ENCODE measurements at regions not wholly inside any gene's neighbourhood (a gene's known extent, or its start where the extent isn't known, plus 50 kb on each side); places are given as distances from the start of the nearest gene placed in this dataset.

DNA sequence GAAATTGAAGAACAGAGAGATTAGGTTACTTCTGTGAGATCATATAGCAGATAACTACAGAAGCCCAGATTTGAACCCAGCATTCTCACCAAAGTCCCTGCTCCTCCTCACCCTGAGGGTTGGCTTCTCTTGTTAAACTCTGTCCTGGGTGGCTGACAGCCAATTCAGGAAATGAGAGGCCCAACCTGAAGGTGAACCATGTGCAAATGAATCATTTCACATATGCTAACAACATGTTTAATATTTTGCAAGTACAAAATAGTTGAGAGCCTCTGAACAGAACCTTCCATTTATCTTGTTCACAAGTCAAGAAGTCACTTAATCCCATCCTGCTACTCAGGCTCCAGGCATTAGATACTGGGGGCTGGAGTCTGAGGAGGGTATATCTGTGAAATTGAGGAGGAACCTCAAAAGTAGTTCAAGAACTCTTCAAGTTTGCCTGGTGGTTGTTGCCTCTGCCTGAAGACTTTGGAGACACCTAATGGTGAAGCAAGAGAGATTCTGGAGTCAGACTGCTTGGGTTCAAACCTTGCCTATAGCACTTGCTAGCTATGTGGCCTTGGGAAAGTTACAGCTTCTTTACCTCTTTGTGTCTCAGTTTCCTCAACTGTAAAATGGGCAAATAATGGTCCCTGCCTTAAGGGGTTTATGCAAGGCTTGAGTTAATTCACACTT lies 564.0 kb downstream of the PSAT1 start:
- CTCF ChIA-PET: no interaction called here
- intact Hi-C loops (cut with micrococcal nuclease; ENCODE audit: unreplicated experiment): no loop called here
- no peak for DNase-seq
- Mint-ChIP-seq H3K4me3 (ENCODE audit: low read depth, unreplicated experiment) (no peak overlapping the region), H3K9me3 (ENCODE audit: low read depth, unreplicated experiment) (peaks cover 6% of the 10 kb centered on the region), H3K4me1 (ENCODE audit: low read depth, unreplicated experiment) (no peaks in the 10 kb centered on the region), H3K27me3 (ENCODE audit: unreplicated experiment) (no peaks in the 10 kb centered on the region), H3K36me3 (ENCODE audit: insufficient read depth, unreplicated experiment) (no peaks in the 10 kb centered on the region), H3K27ac (ENCODE audit: unreplicated experiment) (no peak overlapping the region)
- TF ChIP-seq, protein P1, sequence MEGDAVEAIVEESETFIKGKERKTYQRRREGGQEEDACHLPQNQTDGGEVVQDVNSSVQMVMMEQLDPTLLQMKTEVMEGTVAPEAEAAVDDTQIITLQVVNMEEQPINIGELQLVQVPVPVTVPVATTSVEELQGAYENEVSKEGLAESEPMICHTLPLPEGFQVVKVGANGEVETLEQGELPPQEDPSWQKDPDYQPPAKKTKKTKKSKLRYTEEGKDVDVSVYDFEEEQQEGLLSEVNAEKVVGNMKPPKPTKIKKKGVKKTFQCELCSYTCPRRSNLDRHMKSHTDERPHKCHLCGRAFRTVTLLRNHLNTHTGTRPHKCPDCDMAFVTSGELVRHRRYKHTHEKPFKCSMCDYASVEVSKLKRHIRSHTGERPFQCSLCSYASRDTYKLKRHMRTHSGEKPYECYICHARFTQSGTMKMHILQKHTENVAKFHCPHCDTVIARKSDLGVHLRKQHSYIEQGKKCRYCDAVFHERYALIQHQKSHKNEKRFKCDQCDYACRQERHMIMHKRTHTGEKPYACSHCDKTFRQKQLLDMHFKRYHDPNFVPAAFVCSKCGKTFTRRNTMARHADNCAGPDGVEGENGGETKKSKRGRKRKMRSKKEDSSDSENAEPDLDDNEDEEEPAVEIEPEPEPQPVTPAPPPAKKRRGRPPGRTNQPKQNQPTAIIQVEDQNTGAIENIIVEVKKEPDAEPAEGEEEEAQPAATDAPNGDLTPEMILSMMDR (IDR thresholded peaks at IDR 0.05; ENCODE audit: unreplicated experiment): no peak
- BruUV-seq (replicated peaks): no TSS peak

DNA sequence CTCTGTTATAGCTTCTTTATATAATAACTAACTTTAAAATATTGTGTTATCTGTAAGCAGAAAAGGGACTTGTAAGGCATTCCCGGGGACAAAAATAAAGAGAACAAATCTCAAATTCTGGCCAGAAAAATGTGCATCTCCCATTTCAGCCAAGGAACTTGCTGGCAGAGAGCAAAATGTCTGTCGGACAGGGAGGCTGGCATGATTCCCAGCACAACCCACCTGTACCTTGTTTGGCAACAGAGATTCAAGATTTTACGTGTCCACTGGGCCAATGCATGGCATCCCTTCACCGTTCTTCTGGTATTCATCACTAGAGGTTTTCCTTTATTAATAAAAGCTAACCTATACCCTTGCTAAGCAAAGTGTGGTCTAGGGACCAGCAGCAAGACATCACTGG lies 566.6 kb downstream of the PSAT1 start:
- Mint-ChIP-seq H3K9me3 (ENCODE audit: low read depth, unreplicated experiment) (peaks cover 6% of the 10 kb centered on the region), H3K4me3 (ENCODE audit: low read depth, unreplicated experiment) (no peak overlapping the region), H3K27me3 (ENCODE audit: unreplicated experiment) (no peaks in the 10 kb centered on the region), H3K27ac (ENCODE audit: unreplicated experiment) (no peak overlapping the region), H3K36me3 (ENCODE audit: insufficient read depth, unreplicated experiment) (no peaks in the 10 kb centered on the region), H3K4me1 (ENCODE audit: low read depth, unreplicated experiment) (no peaks in the 10 kb centered on the region)
- DNase-seq: no peak
- CTCF ChIA-PET: no interaction called here
- BruUV-seq (replicated peaks): no TSS peak
- intact Hi-C loops (cut with micrococcal nuclease; ENCODE audit: unreplicated experiment): no loop called here
- TF ChIP-seq, protein P1 (IDR thresholded peaks at IDR 0.05; ENCODE audit: unreplicated experiment): no peak

DNA sequence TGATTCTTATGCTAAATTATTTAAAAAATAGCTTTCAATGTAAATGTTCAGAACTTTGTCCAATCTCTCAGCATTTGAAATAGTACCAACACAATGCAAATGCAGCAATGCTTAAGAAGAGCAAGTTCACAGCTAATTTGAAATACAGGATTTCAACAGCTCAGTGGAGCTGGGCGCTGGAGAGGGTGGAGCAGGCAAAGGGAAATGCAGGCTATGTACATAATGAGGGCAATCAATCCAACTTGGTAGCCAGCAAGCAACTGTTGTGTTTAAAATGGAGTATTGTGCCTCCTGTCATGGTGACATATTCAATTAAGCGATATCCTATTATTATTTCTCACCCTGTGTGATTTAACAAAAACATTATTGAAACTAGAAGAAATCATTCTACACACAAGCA lies 568.8 kb downstream of the PSAT1 start:
- Mint-ChIP-seq H3K9me3 (ENCODE audit: low read depth, unreplicated experiment) (peaks cover 3% of the 10 kb centered on the region), H3K4me1 (ENCODE audit: low read depth, unreplicated experiment) (no peaks in the 10 kb centered on the region), H3K27me3 (ENCODE audit: unreplicated experiment) (no peaks in the 10 kb centered on the region), H3K27ac (ENCODE audit: unreplicated experiment) (no peak overlapping the region), H3K36me3 (ENCODE audit: insufficient read depth, unreplicated experiment) (no peaks in the 10 kb centered on the region), H3K4me3 (ENCODE audit: low read depth, unreplicated experiment) (no peak overlapping the region)
- DNase-seq: no peak
- CTCF ChIA-PET: no interaction called here
- TF ChIP-seq, protein P1 (IDR thresholded peaks at IDR 0.05; ENCODE audit: unreplicated experiment): no peak
- intact Hi-C loops (cut with micrococcal nuclease; ENCODE audit: unreplicated experiment): no loop called here
- no TSS peak for BruUV-seq (replicated peaks)

DNA sequence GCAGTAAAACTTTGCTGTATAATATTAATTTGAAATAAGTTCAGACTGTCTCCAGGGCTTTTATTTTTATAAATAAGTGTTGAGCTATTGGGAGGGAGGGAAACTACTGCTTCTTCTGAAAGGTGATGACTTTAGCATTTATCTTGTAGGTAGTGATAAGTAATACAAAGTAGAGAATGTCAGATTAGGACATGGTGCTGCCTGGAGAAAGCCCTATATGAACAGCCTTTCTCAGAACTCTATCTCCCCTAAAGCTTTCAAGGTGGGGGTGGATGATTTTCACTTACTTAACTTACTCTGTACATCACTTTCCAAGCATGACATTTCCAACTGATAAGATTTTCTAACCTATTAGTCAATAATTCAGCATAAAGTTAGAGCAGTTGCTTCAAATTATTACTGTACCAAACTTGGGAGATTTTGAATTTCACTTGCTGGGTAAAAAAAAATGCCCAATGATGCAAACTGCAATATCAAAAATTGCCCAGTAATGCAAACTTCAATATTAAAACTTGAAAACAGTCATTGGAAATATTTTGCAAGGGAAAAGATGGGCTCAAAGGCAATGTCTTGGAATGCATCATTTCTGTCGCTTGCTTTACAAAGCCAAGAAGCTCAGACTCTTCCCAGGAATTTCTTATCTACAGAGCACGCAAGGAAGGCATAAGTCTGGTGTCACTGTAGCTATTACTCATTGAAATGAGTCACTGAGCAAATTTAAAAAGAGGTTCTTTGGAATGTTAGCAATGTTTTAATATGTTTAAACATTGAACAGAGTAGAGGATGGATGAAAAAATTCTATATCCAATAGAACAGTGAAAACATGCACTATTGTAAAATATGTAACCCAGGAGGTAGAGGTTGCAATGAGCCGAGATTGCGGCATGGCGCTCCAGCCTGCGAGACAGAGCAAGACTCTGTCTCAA lies 569.5 kb downstream of the PSAT1 start:
- CTCF ChIA-PET: no interaction called here
- H3K9me3 Mint-ChIP-seq (ENCODE audit: low read depth, unreplicated experiment): peaks cover 3% of the 10 kb centered on the region
- no peaks in the 10 kb centered on the region for H3K36me3 Mint-ChIP-seq (ENCODE audit: insufficient read depth, unreplicated experiment)
- no peaks in the 10 kb centered on the region for H3K27me3 Mint-ChIP-seq (ENCODE audit: unreplicated experiment)
- no TSS peak for BruUV-seq (replicated peaks)
- intact Hi-C loops (cut with micrococcal nuclease; ENCODE audit: unreplicated experiment): no loop called here
- no peak for DNase-seq
- no peak overlapping the region for H3K27ac Mint-ChIP-seq (ENCODE audit: unreplicated experiment)
- H3K4me3 Mint-ChIP-seq (ENCODE audit: low read depth, unreplicated experiment): no peak overlapping the region
- TF ChIP-seq, protein P1 (IDR thresholded peaks at IDR 0.05; ENCODE audit: unreplicated experiment): no peak
- H3K4me1 Mint-ChIP-seq (ENCODE audit: low read depth, unreplicated experiment): no peaks in the 10 kb centered on the region
